Jurkat, Clone E6-1 (cell line): ENCODE measurements at regions not wholly inside any gene's neighbourhood (a gene's known extent, or its start where the extent isn't known, plus 50 kb on each side); places are given as distances from the start of the nearest gene placed in this dataset.

ENCODE experiments used
- DNase-seq: peaks from one replicate; pipeline ENCODE4 v3.0.0-alpha.2; 2011; ENCODE audit warnings: low read depth, low spot score
- H3K4me3 ChIP-seq: 2 replicates; pipeline ENCODE4 v1.5.1; 2011; ENCODE audit warnings: mild to moderate bottlenecking, low read length, control low read depth, moderate library complexity

GRCh38 chr7:47032536-47032908 is 549.4 kb downstream of the TNS3 start:
- H3K4me3 ChIP-seq: no peak overlapping the region
- DNase-seq: no peak

GRCh38 chr7:47031786-47032535 is 550.0 kb downstream of the TNS3 start:
- H3K4me3 ChIP-seq: no peak overlapping the region

GRCh38 chr7:47028284-47028683 is 553.6 kb downstream of the TNS3 start:
- H3K4me3 ChIP-seq: no peak overlapping the region
- no peak for DNase-seq

More at GRCh38 chr7:47031786-47032535, 550.0 kb downstream of the TNS3 start:
- DNase-seq: no peak

GRCh38 chr7:47027695-47028240 is 554.1 kb downstream of the TNS3 start:
- DNase-seq: no peak
- no peak overlapping the region for H3K4me3 ChIP-seq

- no peak overlapping the region for H3K4me3 ChIP-seq
- no peak for DNase-seq
Measured at GRCh38 chr7:47026780-47027361, 555.0 kb downstream of the TNS3 start.

- DNase-seq: no peak
- no peak overlapping the region for H3K4me3 ChIP-seq
Measured at GRCh38 chr7:47024991-47025390, 556.9 kb downstream of the TNS3 start.

- H3K4me3 ChIP-seq: no peak overlapping the region
- no peak for DNase-seq
Measured at GRCh38 chr7:47008461-47008860, 573.5 kb downstream of the TNS3 start.

- DNase-seq: no peak
- H3K4me3 ChIP-seq: no peak overlapping the region
Measured at GRCh38 chr7:47007471-47007870, 574.4 kb downstream of the TNS3 start.

- H3K4me3 ChIP-seq: no peak overlapping the region
- no peak for DNase-seq
Measured at GRCh38 chr7:47000561-47000960, 581.4 kb downstream of the TNS3 start.

- DNase-seq: no peak
- H3K4me3 ChIP-seq: no peak overlapping the region
Measured at GRCh38 chr7:46999866-47000265, 582.0 kb downstream of the TNS3 start.

GRCh38 chr7:46996972-46997371 is 584.9 kb downstream of the TNS3 start:
- H3K4me3 ChIP-seq: no peak overlapping the region
- no peak for DNase-seq

GRCh38 chr7:46993396-46993795 is 588.5 kb downstream of the TNS3 start:
- DNase-seq: no peak
- no peak overlapping the region for H3K4me3 ChIP-seq

GRCh38 chr7:46990761-46991160 is 591.1 kb downstream of the TNS3 start:
- DNase-seq: no peak
- H3K4me3 ChIP-seq: no peak overlapping the region

GRCh38 chr7:46989247-46989646 is 592.7 kb downstream of the TNS3 start:
- H3K4me3 ChIP-seq: no peak overlapping the region
- no peak for DNase-seq

- H3K4me3 ChIP-seq: no peak overlapping the region
- DNase-seq: no peak
Measured at GRCh38 chr7:46982928-46983327, 599.0 kb downstream of the TNS3 start.

- DNase-seq: no peak
- H3K4me3 ChIP-seq: no peak overlapping the region
Measured at GRCh38 chr7:46979439-46979838, 602.5 kb downstream of the TNS3 start.

GRCh38 chr7:46975493-46975892 is 606.4 kb downstream of the TNS3 start:
- H3K4me3 ChIP-seq: no peak overlapping the region
- no peak for DNase-seq

- no peak for DNase-seq
- H3K4me3 ChIP-seq: no peak overlapping the region
Measured at GRCh38 chr7:46972205-46972604, 609.7 kb downstream of the TNS3 start.

GRCh38 chr7:46970476-46970875 is 611.4 kb downstream of the TNS3 start:
- no peak overlapping the region for H3K4me3 ChIP-seq
- DNase-seq: no peak

GRCh38 chr7:46970131-46970430 is 611.8 kb downstream of the TNS3 start:
- H3K4me3 ChIP-seq: no peak overlapping the region
- DNase-seq: no peak
